Stimulated activated effector memory CD8-positive, alpha-beta T cell treated with anti-CD3 and anti-CD28 coated beads, Interleukin-12 subunit alpha, Interleukin-12 subunit beta, amount 100 ng/mL, for 72 hours (primary cell): ENCODE measurements at regions not wholly inside any gene's neighbourhood (a gene's known extent, or its start where the extent isn't known, plus 50 kb on each side); places are given as distances from the start of the nearest gene placed in this dataset.
"Not testable (repeated sequence)": the region's sequence is repeated elsewhere in the genome, so short reads cannot be mapped to it uniquely, and the experiment has no call there.

Experiments used
- ATAC-seq: fragments of 150-1000 bp; cut with Tn5 transposase; 2 replicates; pipeline ENCODE4 v1.10.0; 2021
- DNase-seq, 2 donors: peaks; one replicate each; pipeline ENCODE4 v3.0.0; 2021 to 2022; ENCODE audit warnings: low spot score in 2 of 2
- H3K27ac Mint-ChIP-seq: one replicate; pipeline ENCODE4 v1.8.0; 2022; ENCODE audit warnings: mild to moderate bottlenecking, mixed read lengths
- H3K36me3 Mint-ChIP-seq: one replicate; pipeline ENCODE4 v1.8.0; 2022; ENCODE audit warnings: mild to moderate bottlenecking, mixed read lengths
- H3K4me1 Mint-ChIP-seq: one replicate; pipeline ENCODE4 v1.8.0; 2022; ENCODE audit warnings: mixed read lengths
- H3K4me3 Mint-ChIP-seq: one replicate; pipeline ENCODE4 v1.8.0; 2022; ENCODE audit warnings: mild to moderate bottlenecking, mixed read lengths
- H3K9me3 Mint-ChIP-seq: one replicate; pipeline ENCODE4 v1.8.0; 2022; ENCODE audit warnings: mixed read lengths

GRCh38 chrY:25152322-25152721 lies 100.4 kb upstream of the BPY2C start:
- not testable (repeated sequence) for ATAC-seq, H3K4me1 Mint-ChIP-seq, H3K9me3 Mint-ChIP-seq, DNase-seq, H3K36me3 Mint-ChIP-seq, H3K27ac Mint-ChIP-seq, H3K4me3 Mint-ChIP-seq

- H3K4me1 Mint-ChIP-seq, H3K9me3 Mint-ChIP-seq, DNase-seq, H3K36me3 Mint-ChIP-seq, H3K4me3 Mint-ChIP-seq, H3K27ac Mint-ChIP-seq: not testable (repeated sequence)
- peak; percentile 94 for ATAC-seq
These were observed 96.1 kb upstream of the BPY2C start for GRCh38 chrY:25148007-25148406.

- H3K36me3 Mint-ChIP-seq, H3K9me3 Mint-ChIP-seq, H3K4me3 Mint-ChIP-seq, H3K4me1 Mint-ChIP-seq, H3K27ac Mint-ChIP-seq, DNase-seq: not testable (repeated sequence)
- peak; percentile 47 for ATAC-seq
These were observed 80.4 kb upstream of the BPY2C start for GRCh38 chrY:25132139-25132849.

- not testable (repeated sequence) for H3K27ac Mint-ChIP-seq, H3K9me3 Mint-ChIP-seq, ATAC-seq, DNase-seq, H3K4me1 Mint-ChIP-seq, H3K36me3 Mint-ChIP-seq, H3K4me3 Mint-ChIP-seq
These were observed 69.0 kb upstream of the BPY2C start for GRCh38 chrY:25120897-25121296.

GRCh38 chrY:25108180-25108579 lies 56.3 kb upstream of the BPY2C start:
- not testable (repeated sequence) for H3K9me3 Mint-ChIP-seq, ATAC-seq, H3K27ac Mint-ChIP-seq, H3K4me3 Mint-ChIP-seq, H3K4me1 Mint-ChIP-seq, DNase-seq, H3K36me3 Mint-ChIP-seq
